Astrocyte (in vitro differentiated cells and primary cell): ENCODE measurements at regions not wholly inside any gene's neighbourhood (a gene's known extent, or its start where the extent isn't known, plus 50 kb on each side); places are given as distances from the start of the nearest gene placed in this dataset.

Experiments
- DNase-seq: peaks from one replicate; pipeline ENCODE4 v3.0.0-alpha.2; 2010; ENCODE audit warnings: low read depth
- FAIRE-seq: peaks from 2 replicates; lab custom pipeline; 2011; peaks lifted over from hg19 to GRCh38; lab: Jason Lieb, UNC
- H2AFZ ChIP-seq: 2 replicates; pipeline ENCODE4 v1.6.0; 2012; ENCODE audit warnings: low read depth, low read length, inconsistent platforms
- H3K27ac ChIP-seq: 2 replicates; pipeline ENCODE4 v1.5.1; 2011; ENCODE audit warnings: low read depth, low read length, inconsistent platforms
- H3K27me3 ChIP-seq: 2 replicates; pipeline ENCODE4 v1.6.0; 2011; ENCODE audit warnings: low read length, inconsistent platforms; ENCODE audit not compliant: insufficient read depth
- H3K36me3 ChIP-seq: 2 replicates; pipeline ENCODE4 v1.5.1; 2011; ENCODE audit warnings: low read length, inconsistent platforms; ENCODE audit not compliant: insufficient read depth
- H3K4me1 ChIP-seq: 2 replicates; pipeline ENCODE4 v1.5.1; 2011; ENCODE audit warnings: low read length, inconsistent platforms; ENCODE audit not compliant: insufficient read depth
- H3K4me2 ChIP-seq: 2 replicates; pipeline ENCODE4 v1.6.0; 2012; ENCODE audit warnings: low read length, inconsistent platforms
- H3K4me3 ChIP-seq: 2 replicates; pipeline ENCODE4 v1.5.1; 2011; ENCODE audit warnings: low read depth, mild to moderate bottlenecking, low read length, inconsistent platforms; ENCODE audit not compliant: insufficient read depth
- H3K79me2 ChIP-seq: 2 replicates; pipeline ENCODE4 v1.6.0; 2012; ENCODE audit warnings: mild to moderate bottlenecking, low read length, inconsistent platforms; ENCODE audit not compliant: insufficient read depth
- H3K9ac ChIP-seq: 2 replicates; pipeline ENCODE4 v1.6.0; 2012; ENCODE audit warnings: mild to moderate bottlenecking, low read length, inconsistent platforms
- H3K9me3 ChIP-seq: 2 replicates; pipeline ENCODE4 v1.5.1; 2012; ENCODE audit warnings: low read depth, mild to moderate bottlenecking, low read length, inconsistent platforms; ENCODE audit not compliant: insufficient read depth
- H4K20me1 ChIP-seq: 2 replicates; pipeline ENCODE4 v1.6.0; 2012; ENCODE audit warnings: low read length, inconsistent platforms; ENCODE audit not compliant: insufficient read depth
- H3K27ac Mint-ChIP-seq: one replicate; pipeline ENCODE4 v1.8.0; 2021; ENCODE audit warnings: mild to moderate bottlenecking, mixed read lengths; ENCODE audit not compliant: unreplicated experiment
- H3K27me3 Mint-ChIP-seq: one replicate; pipeline ENCODE4 v1.8.0; 2021; ENCODE audit warnings: low read depth, mixed read lengths; ENCODE audit not compliant: unreplicated experiment
- H3K36me3 Mint-ChIP-seq: one replicate; pipeline ENCODE4 v1.8.0; 2021; ENCODE audit warnings: low read depth, mixed read lengths; ENCODE audit not compliant: unreplicated experiment
- H3K4me1 Mint-ChIP-seq: one replicate; pipeline ENCODE4 v1.8.0; 2021; ENCODE audit warnings: low read depth, mixed read lengths; ENCODE audit not compliant: unreplicated experiment
- H3K4me3 Mint-ChIP-seq: one replicate; pipeline ENCODE4 v1.8.0; 2021; ENCODE audit warnings: mild to moderate bottlenecking, moderate library complexity, mixed read lengths; ENCODE audit not compliant: unreplicated experiment
- H3K9me3 Mint-ChIP-seq: one replicate; pipeline ENCODE4 v1.8.0; 2021; ENCODE audit warnings: mild to moderate bottlenecking, mixed read lengths; ENCODE audit not compliant: unreplicated experiment
- CTCF ChIP-seq: IDR thresholded peaks from 2 replicates; pipeline ENCODE4 v1.5.1; 2011; ENCODE audit warnings: low read depth, mild to moderate bottlenecking, inconsistent platforms, low read length, moderate library complexity; ENCODE audit not compliant: insufficient read depth
- EZH2 ChIP-seq: IDR thresholded peaks from 2 replicates; pipeline ENCODE4 v1.6.1; 2012; ENCODE audit warnings: mild to moderate bottlenecking, low read length, inconsistent platforms; ENCODE audit not compliant: insufficient read depth

GRCh38 chr1:13908128-13908527 is 208.1 kb downstream of the PRDM2 start:
- H3K79me2 ChIP-seq, result no peaks in the 10 kb centered on the region
- DNase-seq (no peak), FAIRE-seq (no peak)
- H2AFZ ChIP-seq, result no peak overlapping the region
- no peaks in the 10 kb centered on the region for H3K36me3 ChIP-seq
- no peak overlapping the region for H3K27ac ChIP-seq
- no peaks in the 10 kb centered on the region for H3K4me1 Mint-ChIP-seq
- H3K4me2 ChIP-seq, result no peak overlapping the region
- H3K27me3 Mint-ChIP-seq, result peaks cover 40% of the 10 kb centered on the region
- no peak overlapping the region for H3K4me3 Mint-ChIP-seq
- H3K9me3 ChIP-seq, result no peaks in the 10 kb centered on the region
- no peaks in the 10 kb centered on the region for H4K20me1 ChIP-seq
- H3K36me3 Mint-ChIP-seq, result no peaks in the 10 kb centered on the region
- no peak overlapping the region for H3K9ac ChIP-seq
- H3K27ac Mint-ChIP-seq, result no peak overlapping the region
- H3K4me3 ChIP-seq, result no peak overlapping the region
- TF ChIP-seq CTCF (no peak), EZH2 (no peak)
- H3K9me3 Mint-ChIP-seq, result peaks cover 4% of the 10 kb centered on the region
- no peaks in the 10 kb centered on the region for H3K27me3 ChIP-seq
- no peaks in the 10 kb centered on the region for H3K4me1 ChIP-seq

GRCh38 chr1:13911697-13912619 is 212.0 kb downstream of the PRDM2 start:
- H3K27ac ChIP-seq, result no peak overlapping the region
- Mint-ChIP-seq H3K36me3 (no peaks in the 10 kb centered on the region), H3K27ac (no peak overlapping the region), H3K4me3 (no peak overlapping the region), H3K27me3 (peaks cover 25% of the 10 kb centered on the region), H3K9me3 (no peaks in the 10 kb centered on the region), H3K4me1 (no peaks in the 10 kb centered on the region)
- H3K9me3 ChIP-seq, result no peaks in the 10 kb centered on the region
- H3K4me3 ChIP-seq, result no peak overlapping the region
- no peak for TF ChIP-seq CTCF
- no peak for TF ChIP-seq EZH2
- H2AFZ ChIP-seq, result no peak overlapping the region
- no peaks in the 10 kb centered on the region for H3K79me2 ChIP-seq
- no peak for DNase-seq
- no peak overlapping the region for H3K4me2 ChIP-seq
- no peak overlapping the region for H3K9ac ChIP-seq
- FAIRE-seq, result no peak
- no peaks in the 10 kb centered on the region for H3K4me1 ChIP-seq
- no peaks in the 10 kb centered on the region for H4K20me1 ChIP-seq
- no peaks in the 10 kb centered on the region for H3K27me3 ChIP-seq
- no peaks in the 10 kb centered on the region for H3K36me3 ChIP-seq

GRCh38 chr1:13913396-13913795 is 213.4 kb downstream of the PRDM2 start:
- no peak overlapping the region for H3K4me3 ChIP-seq
- Mint-ChIP-seq H3K4me3 (no peak overlapping the region), H3K27me3 (peaks cover 29% of the 10 kb centered on the region), H3K27ac (no peak overlapping the region), H3K36me3 (no peaks in the 10 kb centered on the region), H3K4me1 (no peaks in the 10 kb centered on the region), H3K9me3 (no peaks in the 10 kb centered on the region)
- FAIRE-seq (no peak), DNase-seq (no peak)
- no peaks in the 10 kb centered on the region for H3K4me1 ChIP-seq
- H3K9ac ChIP-seq, result no peak overlapping the region
- no peaks in the 10 kb centered on the region for H3K36me3 ChIP-seq
- H3K27me3 ChIP-seq, result no peaks in the 10 kb centered on the region
- no peaks in the 10 kb centered on the region for H4K20me1 ChIP-seq
- H3K4me2 ChIP-seq, result no peak overlapping the region
- no peaks in the 10 kb centered on the region for H3K9me3 ChIP-seq
- no peak overlapping the region for H3K27ac ChIP-seq
- no peak overlapping the region for H2AFZ ChIP-seq
- no peak for TF ChIP-seq CTCF
- no peak for TF ChIP-seq EZH2
- H3K79me2 ChIP-seq, result no peaks in the 10 kb centered on the region
